Transverse colon (tissue), 4 donors: ENCODE measurements at regions not wholly inside any gene's neighbourhood (a gene's known extent, or its start where the extent isn't known, plus 50 kb on each side); places are given as distances from the start of the nearest gene placed in this dataset.

ENCODE experiments used
- DNase-seq: peaks from one replicate; pipeline ENCODE4 v3.0.0-alpha.2; 2019
- H3K27ac ChIP-seq, 4 donors: fragments of 200-600 bp; sonication (generic); 2 replicates each; pipeline ENCODE4 v1.5.1; 2016 to 2018; ENCODE audit warnings: inconsistent platforms in 4 of 4
- H3K27me3 ChIP-seq: fragments of 200-600 bp; sonication (generic); 2 replicates; pipeline ENCODE4 v1.5.1; 2017; ENCODE audit warnings: inconsistent platforms
- H3K36me3 ChIP-seq, 4 donors: fragments of 200-600 bp; sonication (generic); 2 replicates each; pipeline ENCODE4 v1.5.1; 2017 to 2019; ENCODE audit warnings: inconsistent platforms in 4 of 4
- H3K4me1 ChIP-seq, 4 donors: fragments of 200-600 bp; sonication (generic); 2 replicates each; pipeline ENCODE4 v1.5.1; 2017 to 2020; ENCODE audit warnings: inconsistent platforms in 4 of 4
- H3K4me3 ChIP-seq, 4 donors: fragments of 200-600 bp; sonication (generic); 1 replicate in 1 of 4; 2 replicates in 3 of 4; pipeline versions ENCODE4 v1.5.1 to v1.6.1; 2017 to 2019; ENCODE audit warnings: inconsistent platforms in 4 of 4
- H3K9me3 ChIP-seq, 2 donors: fragments of 200-600 bp; sonication (generic); 2 replicates each; pipeline ENCODE4 v1.5.1; 2017 to 2019; ENCODE audit warnings: inconsistent platforms in 2 of 2
- EP300 ChIP-seq: sonication (generic); formaldehyde crosslinking; IDR thresholded peaks from one replicate; pipeline ENCODE4 v1.6.1; 2017; ENCODE audit warnings: antibody characterized with exemption, low read depth
- POLR2A ChIP-seq: fragments of 450-650 bp; IDR thresholded peaks from one replicate; pipeline ENCODE4 v1.6.1; 2016; ENCODE audit warnings: antibody characterized with exemption, mild to moderate bottlenecking, moderate library complexity
- POLR2AphosphoS5 ChIP-seq, 3 donors: sonication (generic); formaldehyde crosslinking; IDR thresholded peaks; one replicate each; pipeline ENCODE4 v1.6.1; 2016; ENCODE audit warnings: antibody characterized with exemption in 3 of 3
- WGBS, 2 donors: methylation state at CpG; one replicate each; pipeline ENCODE4 v1.1.5; 2018; ENCODE audit warnings: low coverage in 1 of 2; 5-methylcytosine and 5-hydroxymethylcytosine counted together
- in situ Hi-C, 4 donors: fragments of 200-750 bp; cut with MboI; loops; one replicate each; pipeline versions ENCODE4 v1.15.0 to v1.15.1; 2017; ENCODE audit warnings: low sequenced_read_pairs in 3 of 4, low pct_ligation_motif_present in 1 of 4, low pct_unique_long_range_greater_than_20kb in 1 of 4
- intact Hi-C: fragments of 100-400 bp; cut with DNase I; formaldehyde crosslinking; loops from one replicate; pipeline ENCODE4 v1.15.1; 2023; ENCODE audit warnings: low total_unique reads
- TF ChIP-seq, protein P1 (sequence below), 5 experiments: fragments of 200-600 bp in 3 of 5; fragments of 450-650 bp in 2 of 5; sonication (generic) in 3 of 5; IDR thresholded peaks; 1 replicate in 2 of 5; 2 replicates in 3 of 5; pipeline ENCODE4 v1.5.1; 2016 to 2017; ENCODE audit warnings: antibody characterized with exemption in 5 of 5, inconsistent platforms in 3 of 5, mild to moderate bottlenecking in 2 of 5, moderate library complexity in 1 of 5

DNA sequence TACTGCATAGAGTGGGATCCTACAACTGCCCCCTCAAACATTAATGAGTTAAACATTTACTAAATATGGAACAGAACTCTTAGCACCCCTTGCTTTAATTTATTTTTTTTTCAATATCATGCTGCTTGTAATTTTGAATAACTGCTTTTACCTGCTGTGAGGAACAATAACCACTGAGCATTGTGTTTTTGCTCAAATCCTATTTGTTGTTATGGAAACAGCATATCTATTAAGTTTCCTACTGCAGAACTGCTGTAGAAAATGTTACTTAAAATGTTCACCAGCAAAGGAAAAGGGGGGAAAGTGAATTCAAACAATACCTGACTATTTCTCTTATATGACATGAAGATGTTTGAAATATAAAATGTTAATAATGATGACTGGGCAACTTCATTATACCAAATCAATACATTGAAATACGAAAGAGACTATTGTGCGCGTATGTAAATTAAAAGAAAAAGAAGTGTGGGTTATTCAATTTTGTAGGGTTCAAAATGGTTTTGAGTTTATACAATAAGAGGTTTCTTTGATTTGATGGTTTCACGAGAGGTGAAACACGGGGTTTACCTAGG, 1043.8 kb upstream of the NUDT12 start:
- H3K4me1 ChIP-seq = no peaks in the 10 kb centered on the region
- H3K4me3 ChIP-seq = no peak overlapping the region
- no peaks in the 10 kb centered on the region for H3K27me3 ChIP-seq
- H3K9me3 ChIP-seq = peaks cover 0 to 7% of the 10 kb centered on the region in 2 donors
- TF ChIP-seq, protein P1, sequence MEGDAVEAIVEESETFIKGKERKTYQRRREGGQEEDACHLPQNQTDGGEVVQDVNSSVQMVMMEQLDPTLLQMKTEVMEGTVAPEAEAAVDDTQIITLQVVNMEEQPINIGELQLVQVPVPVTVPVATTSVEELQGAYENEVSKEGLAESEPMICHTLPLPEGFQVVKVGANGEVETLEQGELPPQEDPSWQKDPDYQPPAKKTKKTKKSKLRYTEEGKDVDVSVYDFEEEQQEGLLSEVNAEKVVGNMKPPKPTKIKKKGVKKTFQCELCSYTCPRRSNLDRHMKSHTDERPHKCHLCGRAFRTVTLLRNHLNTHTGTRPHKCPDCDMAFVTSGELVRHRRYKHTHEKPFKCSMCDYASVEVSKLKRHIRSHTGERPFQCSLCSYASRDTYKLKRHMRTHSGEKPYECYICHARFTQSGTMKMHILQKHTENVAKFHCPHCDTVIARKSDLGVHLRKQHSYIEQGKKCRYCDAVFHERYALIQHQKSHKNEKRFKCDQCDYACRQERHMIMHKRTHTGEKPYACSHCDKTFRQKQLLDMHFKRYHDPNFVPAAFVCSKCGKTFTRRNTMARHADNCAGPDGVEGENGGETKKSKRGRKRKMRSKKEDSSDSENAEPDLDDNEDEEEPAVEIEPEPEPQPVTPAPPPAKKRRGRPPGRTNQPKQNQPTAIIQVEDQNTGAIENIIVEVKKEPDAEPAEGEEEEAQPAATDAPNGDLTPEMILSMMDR (IDR thresholded peaks at IDR 0.05) = no peak
- TF ChIP-seq POLR2A (no peak), EP300 (no peak), POLR2AphosphoS5 (IDR thresholded peaks at IDR 0.05) (no peak)
- H3K27ac ChIP-seq = no peak overlapping the region
- intact Hi-C loops = no loop called here
- 75 to 78% methylated on average over 5 of the region's 5 CpGs for WGBS, 2 donors
- no peak for DNase-seq
- in situ Hi-C loops = no loop called here
- no peaks in the 10 kb centered on the region for H3K36me3 ChIP-seq

DNA sequence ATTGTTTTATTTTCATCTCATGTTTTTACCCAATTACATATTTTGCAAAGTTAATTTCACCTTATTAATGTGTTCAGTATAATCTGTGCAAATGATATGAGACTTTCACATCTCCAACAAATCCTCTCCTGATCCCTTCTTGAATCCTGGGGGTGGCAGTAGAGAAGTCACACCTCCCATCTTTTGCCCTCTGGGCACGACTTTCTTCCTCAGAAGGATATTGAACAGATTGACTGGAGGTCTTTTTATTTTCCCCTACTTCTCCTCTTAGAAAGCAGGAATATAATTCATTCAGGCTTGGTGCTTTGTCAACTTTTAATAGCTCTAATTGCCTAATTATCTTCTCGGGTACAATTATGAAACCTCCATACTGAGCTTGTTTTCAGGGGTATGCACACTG, 1037.1 kb upstream of the NUDT12 start:
- WGBS, 2 donors = 65 to 71% methylated on average over 2 of the region's 2 CpGs
- H3K36me3 ChIP-seq = no peaks in the 10 kb centered on the region
- no peaks in the 10 kb centered on the region for H3K4me1 ChIP-seq
- intact Hi-C loops = no loop called here
- no peak overlapping the region for H3K4me3 ChIP-seq
- no peak overlapping the region for H3K27ac ChIP-seq
- in situ Hi-C loops = no loop called here
- DNase-seq = no peak
- peaks cover 3 to 7% of the 10 kb centered on the region in 2 donors for H3K9me3 ChIP-seq
- TF ChIP-seq POLR2A (no peak), POLR2AphosphoS5 (IDR thresholded peaks at IDR 0.05) (no peak), EP300 (no peak)
- TF ChIP-seq, protein P1 (IDR thresholded peaks at IDR 0.05) = no peak
- no peaks in the 10 kb centered on the region for H3K27me3 ChIP-seq

DNA sequence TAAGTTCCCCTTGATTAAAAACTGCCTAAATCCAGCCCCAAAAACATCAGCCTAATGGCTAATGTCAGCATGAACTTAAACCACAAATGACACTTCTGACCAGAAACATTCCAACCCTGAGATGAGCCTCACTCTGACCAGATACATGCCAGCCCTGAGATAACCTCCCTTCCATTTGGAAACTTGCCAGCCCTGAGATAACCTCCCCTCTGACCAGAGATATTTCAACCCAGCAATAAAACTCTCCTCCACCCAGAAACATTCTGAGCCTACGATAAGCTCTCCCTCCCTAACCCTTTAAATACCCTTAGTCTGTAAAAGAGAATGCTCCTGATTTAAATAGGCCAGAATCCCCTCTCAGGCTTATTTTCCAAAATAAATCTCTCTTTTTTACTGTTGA, 1035.7 kb upstream of the NUDT12 start:
- Histone ChIP-seq H3K4me3 (no peak overlapping the region), H3K9me3 (peaks cover 7% of the 10 kb centered on the region in 2 donors), H3K27me3 (no peaks in the 10 kb centered on the region), H3K4me1 (no peaks in the 10 kb centered on the region), H3K36me3 (no peaks in the 10 kb centered on the region), H3K27ac (no peak overlapping the region)
- TF ChIP-seq POLR2AphosphoS5 (IDR thresholded peaks at IDR 0.05) (no peak), POLR2A (no peak), EP300 (no peak)
- TF ChIP-seq, protein P1 (IDR thresholded peaks at IDR 0.05) = no peak
- 0% methylated on average over 1 of the region's 1 CpG; no CpG with 5 or more reads in 1 of the 2 donors for WGBS, 2 donors
- intact Hi-C loops (no loop called here), in situ Hi-C loops (no loop called here)
- DNase-seq = no peak

DNA sequence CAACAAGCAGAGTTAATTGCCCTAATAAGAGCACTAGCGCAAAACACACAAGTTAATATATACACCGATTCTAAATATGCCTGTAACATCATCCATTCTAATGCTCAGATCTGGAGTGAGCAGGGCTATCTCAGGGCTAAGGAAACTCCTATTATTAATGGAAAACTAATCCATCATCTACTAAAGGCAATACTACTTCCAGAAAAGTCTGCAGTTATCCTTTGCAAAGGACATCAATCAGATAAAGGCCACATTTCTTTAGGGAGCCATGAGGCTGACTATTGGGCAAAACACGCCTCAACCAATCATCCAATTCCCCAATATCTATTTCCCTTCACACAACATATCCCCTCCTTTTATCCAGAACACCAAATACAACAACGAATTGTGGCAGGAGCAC, 1032.3 kb upstream of the NUDT12 start:
- WGBS, 2 donors = 88 to 92% methylated on average over 4 of the region's 4 CpGs
- Histone ChIP-seq H3K4me3 (no peak overlapping the region), H3K4me1 (no peaks in the 10 kb centered on the region), H3K27ac (no peak overlapping the region), H3K9me3 (peaks cover 0 to 7% of the 10 kb centered on the region in 2 donors), H3K36me3 (no peaks in the 10 kb centered on the region), H3K27me3 (no peaks in the 10 kb centered on the region)
- in situ Hi-C loops = no loop called here
- TF ChIP-seq POLR2AphosphoS5 (IDR thresholded peaks at IDR 0.05) (no peak), POLR2A (no peak), EP300 (no peak)
- TF ChIP-seq, protein P1 (IDR thresholded peaks at IDR 0.05) = no peak
- intact Hi-C loops = no loop called here
- no peak for DNase-seq
